ENCODE measurements at regions not wholly inside any gene's neighbourhood (a gene's known extent, or its start where the extent isn't known, plus 50 kb on each side); places are given as distances from the start of the nearest gene placed in this dataset.

GRCh38 chr11:92391808-92392207 lies 167.2 kb downstream of the FAT3 start:
- ATAC-seq (no peak), DNase-seq (no peak)
- Mint-ChIP-seq H3K27me3 (ENCODE audit: low read depth) (no peaks in the 10 kb centered on the region), H3K27ac (no peak overlapping the region), H3K9me3 (ENCODE audit: insufficient read depth) (no peaks in the 10 kb centered on the region), H3K36me3 (ENCODE audit: low read depth) (no peaks in the 10 kb centered on the region), H3K4me1 (ENCODE audit: low read depth) (no peaks in the 10 kb centered on the region), H3K4me3 (no peak overlapping the region)
- CTCF ChIA-PET: no interaction called here
- POLR2A ChIA-PET: no interaction called here

GRCh38 chr11:92393218-92393617 lies 168.6 kb downstream of the FAT3 start:
- Mint-ChIP-seq H3K36me3 (ENCODE audit: low read depth) (no peaks in the 10 kb centered on the region), H3K9me3 (ENCODE audit: insufficient read depth) (no peaks in the 10 kb centered on the region), H3K27me3 (ENCODE audit: low read depth) (no peaks in the 10 kb centered on the region), H3K4me1 (ENCODE audit: low read depth) (no peaks in the 10 kb centered on the region), H3K4me3 (no peak overlapping the region), H3K27ac (no peak overlapping the region)
- POLR2A ChIA-PET: no interaction called here
- CTCF ChIA-PET: no interaction called here
- no peak for DNase-seq
- no peak for ATAC-seq

- H3K4me3 Mint-ChIP-seq: no peak overlapping the region
- H3K27ac Mint-ChIP-seq: no peak overlapping the region
- POLR2A ChIA-PET: no interaction called here
- ATAC-seq (no peak), DNase-seq (no peak)
- no peaks in the 10 kb centered on the region for H3K9me3 Mint-ChIP-seq (ENCODE audit: insufficient read depth)
- H3K27me3 Mint-ChIP-seq (ENCODE audit: low read depth): no peaks in the 10 kb centered on the region
- H3K36me3 Mint-ChIP-seq (ENCODE audit: low read depth): no peaks in the 10 kb centered on the region
- H3K4me1 Mint-ChIP-seq (ENCODE audit: low read depth): no peaks in the 10 kb centered on the region
- CTCF ChIA-PET: no interaction called here
These were observed 171.5 kb downstream of the FAT3 start for GRCh38 chr11:92396133-92396532.

- H3K9me3 Mint-ChIP-seq (ENCODE audit: insufficient read depth): no peaks in the 10 kb centered on the region
- POLR2A ChIA-PET: no interaction called here
- no peaks in the 10 kb centered on the region for H3K36me3 Mint-ChIP-seq (ENCODE audit: low read depth)
- ATAC-seq (no peak), DNase-seq (no peak)
- H3K4me1 Mint-ChIP-seq (ENCODE audit: low read depth): no peaks in the 10 kb centered on the region
- H3K27me3 Mint-ChIP-seq (ENCODE audit: low read depth): no peaks in the 10 kb centered on the region
- H3K27ac Mint-ChIP-seq: no peak overlapping the region
- CTCF ChIA-PET: no interaction called here
- H3K4me3 Mint-ChIP-seq: no peak overlapping the region
These were observed 172.7 kb downstream of the FAT3 start for GRCh38 chr11:92397221-92397755.

GRCh38 chr11:92399705-92400104 lies 175.1 kb downstream of the FAT3 start:
- Mint-ChIP-seq H3K9me3 (ENCODE audit: insufficient read depth) (no peaks in the 10 kb centered on the region), H3K4me3 (no peak overlapping the region), H3K36me3 (ENCODE audit: low read depth) (no peaks in the 10 kb centered on the region), H3K27me3 (ENCODE audit: low read depth) (no peaks in the 10 kb centered on the region), H3K27ac (no peak overlapping the region), H3K4me1 (ENCODE audit: low read depth) (no peaks in the 10 kb centered on the region)
- ChIA-PET POLR2A (no interaction called here), CTCF (no interaction called here)
- DNase-seq (no peak), ATAC-seq (no peak)

GRCh38 chr11:92401520-92401919 lies 176.9 kb downstream of the FAT3 start:
- ATAC-seq: no peak
- ChIA-PET POLR2A (no interaction called here), CTCF (no interaction called here)
- no peak for DNase-seq
- Mint-ChIP-seq H3K9me3 (ENCODE audit: insufficient read depth) (no peaks in the 10 kb centered on the region), H3K4me1 (ENCODE audit: low read depth) (no peaks in the 10 kb centered on the region), H3K27ac (no peak overlapping the region), H3K4me3 (no peak overlapping the region), H3K36me3 (ENCODE audit: low read depth) (no peaks in the 10 kb centered on the region), H3K27me3 (ENCODE audit: low read depth) (no peaks in the 10 kb centered on the region)

GRCh38 chr11:92406472-92406871 lies 181.9 kb downstream of the FAT3 start:
- H3K4me1 Mint-ChIP-seq (ENCODE audit: low read depth): no peaks in the 10 kb centered on the region
- H3K9me3 Mint-ChIP-seq (ENCODE audit: insufficient read depth): no peaks in the 10 kb centered on the region
- no peak for DNase-seq
- ATAC-seq: no peak
- no peaks in the 10 kb centered on the region for H3K36me3 Mint-ChIP-seq (ENCODE audit: low read depth)
- H3K27ac Mint-ChIP-seq: no peak overlapping the region
- no peaks in the 10 kb centered on the region for H3K27me3 Mint-ChIP-seq (ENCODE audit: low read depth)
- CTCF ChIA-PET: interaction anchor here (0.7 kb wide), 1 partner anchor 490 kb away, joined by 3 read pairs; no protein-coding TSS in a partner anchor
- no peak overlapping the region for H3K4me3 Mint-ChIP-seq
- POLR2A ChIA-PET: no interaction called here

GRCh38 chr11:92409355-92409754 lies 184.7 kb downstream of the FAT3 start:
- ChIA-PET POLR2A (no interaction called here), CTCF (no interaction called here)
- no peak for ATAC-seq
- H3K36me3 Mint-ChIP-seq (ENCODE audit: low read depth): no peaks in the 10 kb centered on the region
- no peaks in the 10 kb centered on the region for H3K4me1 Mint-ChIP-seq (ENCODE audit: low read depth)
- no peaks in the 10 kb centered on the region for H3K27me3 Mint-ChIP-seq (ENCODE audit: low read depth)
- H3K4me3 Mint-ChIP-seq: no peak overlapping the region
- no peak for DNase-seq
- H3K27ac Mint-ChIP-seq: no peak overlapping the region
- no peaks in the 10 kb centered on the region for H3K9me3 Mint-ChIP-seq (ENCODE audit: insufficient read depth)

- no peaks in the 10 kb centered on the region for H3K4me1 Mint-ChIP-seq (ENCODE audit: low read depth)
- DNase-seq: no peak
- H3K27ac Mint-ChIP-seq: no peak overlapping the region
- POLR2A ChIA-PET: no interaction called here
- no peaks in the 10 kb centered on the region for H3K9me3 Mint-ChIP-seq (ENCODE audit: insufficient read depth)
- H3K4me3 Mint-ChIP-seq: no peak overlapping the region
- H3K27me3 Mint-ChIP-seq (ENCODE audit: low read depth): no peaks in the 10 kb centered on the region
- H3K36me3 Mint-ChIP-seq (ENCODE audit: low read depth): no peaks in the 10 kb centered on the region
- no peak for ATAC-seq
- CTCF ChIA-PET: no interaction called here
These were observed 185.3 kb downstream of the FAT3 start for GRCh38 chr11:92409956-92410355.

GRCh38 chr11:92410526-92410925 lies 185.9 kb downstream of the FAT3 start:
- POLR2A ChIA-PET: no interaction called here

GRCh38 chr11:92411431-92411830 lies 186.8 kb downstream of the FAT3 start:
- no peaks in the 10 kb centered on the region for H3K9me3 Mint-ChIP-seq (ENCODE audit: insufficient read depth)
- H3K36me3 Mint-ChIP-seq (ENCODE audit: low read depth): no peaks in the 10 kb centered on the region
- H3K4me1 Mint-ChIP-seq (ENCODE audit: low read depth): no peaks in the 10 kb centered on the region
- CTCF ChIA-PET: no interaction called here
- ATAC-seq (no peak), DNase-seq (no peak)
- no peak overlapping the region for H3K27ac Mint-ChIP-seq
- POLR2A ChIA-PET: no interaction called here
- no peak overlapping the region for H3K4me3 Mint-ChIP-seq
- H3K27me3 Mint-ChIP-seq (ENCODE audit: low read depth): no peaks in the 10 kb centered on the region

More at GRCh38 chr11:92410526-92410925, 185.9 kb downstream of the FAT3 start:
- Mint-ChIP-seq H3K27ac (no peak overlapping the region), H3K4me1 (ENCODE audit: low read depth) (no peaks in the 10 kb centered on the region), H3K27me3 (ENCODE audit: low read depth) (no peaks in the 10 kb centered on the region), H3K9me3 (ENCODE audit: insufficient read depth) (no peaks in the 10 kb centered on the region), H3K36me3 (ENCODE audit: low read depth) (no peaks in the 10 kb centered on the region), H3K4me3 (no peak overlapping the region)
- DNase-seq: no peak
- no peak for ATAC-seq
- CTCF ChIA-PET: no interaction called here

GRCh38 chr11:92413757-92414513 lies 189.3 kb downstream of the FAT3 start:
- Mint-ChIP-seq H3K27me3 (ENCODE audit: low read depth) (no peaks in the 10 kb centered on the region), H3K4me3 (no peak overlapping the region), H3K36me3 (ENCODE audit: low read depth) (no peaks in the 10 kb centered on the region), H3K4me1 (ENCODE audit: low read depth) (no peaks in the 10 kb centered on the region), H3K9me3 (ENCODE audit: insufficient read depth) (no peaks in the 10 kb centered on the region), H3K27ac (no peak overlapping the region)
- DNase-seq: no peak
- ChIA-PET POLR2A (no interaction called here), CTCF (no interaction called here)
- ATAC-seq: no peak

Data from activated CD8-positive, alpha-beta T cell treated with anti-CD3 and anti-CD28 coated beads, Interleukin-2, amount 10 ng/mL, durations not matched to agents 7 days and 5 days (primary cell).